Body of pancreas (tissue), 4 donors: ENCODE measurements at regions not wholly inside any gene's neighbourhood (a gene's known extent, or its start where the extent isn't known, plus 50 kb on each side); places are given as distances from the start of the nearest gene placed in this dataset.

ENCODE experiments used
- POLR2A ChIP-seq, 3 donors: fragments of 450-650 bp; IDR thresholded peaks; one replicate each; pipeline ENCODE4 v1.6.1; 2016; ENCODE audit warnings: antibody characterized with exemption in 3 of 3, mild to moderate bottlenecking in 2 of 3
- TF ChIP-seq, protein P1 (sequence below), 7 experiments: fragments of 450-650 bp in 4 of 7; fragments of 200-600 bp in 3 of 7; sonication (generic) in 3 of 7; IDR thresholded peaks; one replicate each; pipeline ENCODE4 v1.5.1; 2016 to 2019; ENCODE audit warnings: antibody characterized with exemption in 7 of 7

- TF ChIP-seq, protein P1, sequence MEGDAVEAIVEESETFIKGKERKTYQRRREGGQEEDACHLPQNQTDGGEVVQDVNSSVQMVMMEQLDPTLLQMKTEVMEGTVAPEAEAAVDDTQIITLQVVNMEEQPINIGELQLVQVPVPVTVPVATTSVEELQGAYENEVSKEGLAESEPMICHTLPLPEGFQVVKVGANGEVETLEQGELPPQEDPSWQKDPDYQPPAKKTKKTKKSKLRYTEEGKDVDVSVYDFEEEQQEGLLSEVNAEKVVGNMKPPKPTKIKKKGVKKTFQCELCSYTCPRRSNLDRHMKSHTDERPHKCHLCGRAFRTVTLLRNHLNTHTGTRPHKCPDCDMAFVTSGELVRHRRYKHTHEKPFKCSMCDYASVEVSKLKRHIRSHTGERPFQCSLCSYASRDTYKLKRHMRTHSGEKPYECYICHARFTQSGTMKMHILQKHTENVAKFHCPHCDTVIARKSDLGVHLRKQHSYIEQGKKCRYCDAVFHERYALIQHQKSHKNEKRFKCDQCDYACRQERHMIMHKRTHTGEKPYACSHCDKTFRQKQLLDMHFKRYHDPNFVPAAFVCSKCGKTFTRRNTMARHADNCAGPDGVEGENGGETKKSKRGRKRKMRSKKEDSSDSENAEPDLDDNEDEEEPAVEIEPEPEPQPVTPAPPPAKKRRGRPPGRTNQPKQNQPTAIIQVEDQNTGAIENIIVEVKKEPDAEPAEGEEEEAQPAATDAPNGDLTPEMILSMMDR (IDR thresholded peaks at IDR 0.05): no peak
- no peak for TF ChIP-seq POLR2A (IDR thresholded peaks at IDR 0.05)
These were observed 91.6 kb downstream of the TNFRSF13B start for GRCh38 chr17:16880121-16880842.
